Activated CD8-positive, alpha-beta T cell treated with anti-CD3 and anti-CD28 coated beads, Interleukin-2, amount 10 ng/mL, durations not matched to agents 7 days and 5 days (primary cell): ENCODE measurements at regions not wholly inside any gene's neighbourhood (a gene's known extent, or its start where the extent isn't known, plus 50 kb on each side); places are given as distances from the start of the nearest gene placed in this dataset.

ENCODE experiments used
- ATAC-seq: fragments of 150-1000 bp; cut with Tn5 transposase; one replicate; pipeline ENCODE4 v1.10.0; 2021; ENCODE audit warnings: moderate library complexity
- CTCF ChIA-PET: fragments of 350-600 bp; sonication (Branson Sonifier 250); formaldehyde crosslinking; loops from one replicate; lab custom pipeline; 2021; ENCODE audit warnings: antibody characterized with exemption; lab: Charles Lee
- POLR2A ChIA-PET: fragments of 350-600 bp; sonication (Branson Sonifier 250); formaldehyde crosslinking; loops from one replicate; lab custom pipeline; 2021; ENCODE audit warnings: antibody characterized with exemption; lab: Charles Lee
- DNase-seq: peaks from one replicate; pipeline ENCODE4 v3.0.0-alpha.2; 2020
- H3K27ac Mint-ChIP-seq: one replicate; pipeline ENCODE4 v1.8.0; 2021; ENCODE audit warnings: mild to moderate bottlenecking, mixed read lengths
- H3K27me3 Mint-ChIP-seq: one replicate; pipeline ENCODE4 v1.8.0; 2021; ENCODE audit warnings: low read depth, mixed read lengths
- H3K36me3 Mint-ChIP-seq: one replicate; pipeline ENCODE4 v1.8.0; 2021; ENCODE audit warnings: low read depth, mixed read lengths
- H3K4me1 Mint-ChIP-seq: one replicate; pipeline ENCODE4 v1.8.0; 2021; ENCODE audit warnings: low read depth, mixed read lengths
- H3K4me3 Mint-ChIP-seq: one replicate; pipeline ENCODE4 v1.8.0; 2021; ENCODE audit warnings: mild to moderate bottlenecking, mixed read lengths
- H3K9me3 Mint-ChIP-seq: one replicate; pipeline ENCODE4 v1.8.0; 2022; ENCODE audit warnings: mixed read lengths; ENCODE audit not compliant: insufficient read depth

- CTCF ChIA-PET: no interaction called here
- Mint-ChIP-seq H3K36me3 (no peaks in the 10 kb centered on the region), H3K27ac (no peak overlapping the region), H3K4me1 (no peaks in the 10 kb centered on the region), H3K27me3 (no peaks in the 10 kb centered on the region), H3K9me3 (no peaks in the 10 kb centered on the region), H3K4me3 (no peak overlapping the region)
- no peak for ATAC-seq
- no peak for DNase-seq
- POLR2A ChIA-PET: no interaction called here
Measured at GRCh38 chr3:3258281-3258680, 78.8 kb upstream of the CRBN start.

DNA sequence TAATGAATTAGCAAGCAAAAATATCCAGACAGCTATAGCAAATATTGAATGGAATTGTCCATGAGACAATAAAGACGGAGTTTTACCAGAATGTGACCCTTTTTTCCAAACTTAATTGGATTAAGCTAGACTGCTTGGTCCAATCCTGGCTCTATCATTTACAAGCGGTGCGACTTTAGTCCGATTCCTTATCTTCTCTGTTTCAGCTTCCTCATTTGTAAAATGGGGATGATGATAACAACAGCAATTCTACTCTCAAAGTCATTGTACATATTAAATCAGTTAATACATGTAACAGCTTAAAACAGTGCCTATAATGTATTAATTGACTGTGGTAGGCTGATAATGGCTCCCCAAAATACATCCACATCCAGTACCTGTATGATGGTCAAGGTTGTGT is 62.1 kb upstream of the CRBN start:
- CTCF ChIA-PET: no interaction called here
- POLR2A ChIA-PET: no interaction called here
- no peak overlapping the region for H3K4me3 Mint-ChIP-seq

GRCh38 chr3:3240986-3241385 is 61.5 kb upstream of the CRBN start:
- Mint-ChIP-seq H3K4me1 (no peaks in the 10 kb centered on the region), H3K36me3 (no peaks in the 10 kb centered on the region), H3K27ac (no peak overlapping the region), H3K9me3 (no peaks in the 10 kb centered on the region), H3K27me3 (no peaks in the 10 kb centered on the region), H3K4me3 (no peak overlapping the region)
- POLR2A ChIA-PET: no interaction called here
- ATAC-seq (no peak), DNase-seq (no peak)
- CTCF ChIA-PET: no interaction called here

More for the DNA sequence above, 62.1 kb upstream of the CRBN start:
- DNase-seq: no peak
- Mint-ChIP-seq H3K9me3 (no peaks in the 10 kb centered on the region), H3K4me1 (no peaks in the 10 kb centered on the region), H3K27ac (no peak overlapping the region), H3K36me3 (no peaks in the 10 kb centered on the region), H3K27me3 (no peaks in the 10 kb centered on the region)
- no peak for ATAC-seq

DNA sequence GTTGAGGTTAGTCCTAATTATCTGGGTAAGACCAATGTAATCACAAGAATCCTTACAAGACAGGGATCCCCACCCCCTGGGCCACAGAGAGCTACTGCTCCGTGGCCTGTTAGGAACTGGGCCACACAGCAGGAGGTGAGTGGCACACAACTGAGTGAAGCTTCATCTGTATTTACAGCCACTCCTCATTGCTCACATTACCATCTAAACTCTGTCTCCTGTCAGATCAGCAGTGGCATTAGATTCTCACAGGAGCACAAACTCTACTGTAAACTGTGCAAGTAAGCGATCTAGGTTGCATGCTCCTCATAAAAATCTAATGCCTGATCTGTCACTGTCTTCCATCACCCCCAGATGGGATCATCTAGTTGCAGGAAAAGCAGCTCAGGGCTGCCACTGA is 58.5 kb upstream of the CRBN start:
- no peak overlapping the region for H3K4me3 Mint-ChIP-seq
- H3K27me3 Mint-ChIP-seq: no peaks in the 10 kb centered on the region
- ChIA-PET CTCF (no interaction called here), POLR2A (no interaction called here)
- no peaks in the 10 kb centered on the region for H3K4me1 Mint-ChIP-seq
- no peaks in the 10 kb centered on the region for H3K36me3 Mint-ChIP-seq
- H3K27ac Mint-ChIP-seq: no peak overlapping the region
- ATAC-seq (no peak), DNase-seq (no peak)
- no peaks in the 10 kb centered on the region for H3K9me3 Mint-ChIP-seq

DNA sequence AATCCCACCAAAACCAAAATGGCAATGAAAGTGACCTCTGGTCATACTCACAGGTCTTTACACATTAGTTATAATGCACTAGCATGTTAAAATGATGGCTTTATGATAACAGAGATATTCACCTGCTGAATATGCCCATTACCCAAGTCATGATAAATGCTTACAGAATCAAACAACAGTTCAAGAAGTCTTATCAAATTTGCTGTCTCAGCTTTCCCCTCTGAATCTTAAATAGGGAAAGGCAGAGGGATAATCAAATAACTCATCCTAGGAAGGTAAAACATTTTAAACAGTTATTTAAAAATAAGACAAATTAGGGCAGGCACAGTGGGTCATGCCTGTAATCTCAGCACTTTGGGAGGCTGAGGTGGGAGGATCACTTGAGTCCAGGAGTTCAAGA is 52.8 kb upstream of the CRBN start:
- H3K27me3 Mint-ChIP-seq: no peaks in the 10 kb centered on the region

More for the DNA sequence above, 52.8 kb upstream of the CRBN start:
- H3K27ac Mint-ChIP-seq: no peak overlapping the region
- DNase-seq: no peak
- ATAC-seq: no peak
- no peaks in the 10 kb centered on the region for H3K9me3 Mint-ChIP-seq
- H3K4me1 Mint-ChIP-seq: no peaks in the 10 kb centered on the region
- CTCF ChIA-PET: no interaction called here
- POLR2A ChIA-PET: no interaction called here
- no peak overlapping the region for H3K4me3 Mint-ChIP-seq
- no peaks in the 10 kb centered on the region for H3K36me3 Mint-ChIP-seq
